WTC11 (cell line): ENCODE measurements at regions not wholly inside any gene's neighbourhood (a gene's known extent, or its start where the extent isn't known, plus 50 kb on each side); places are given as distances from the start of the nearest gene placed in this dataset.

ENCODE experiments used
- ATAC-seq: fragments of 200-7000 bp; cut with Tn5 transposase; 2 replicates; pipeline ENCODE4 v1.10.0; 2021; ENCODE audit warnings: mild to moderate bottlenecking, moderate library complexity
- CTCF ChIA-PET: fragments of 300-600 bp; sonication (Branson Sonifier 250); formaldehyde crosslinking; loops from one replicate; lab custom pipeline; 2021; ENCODE audit warnings: antibody characterized with exemption; lab: Charles Lee
- POLR2A ChIA-PET: fragments of 350-600 bp; sonication (Branson Sonifier 250); formaldehyde crosslinking; loops from one replicate; lab custom pipeline; 2021; ENCODE audit warnings: antibody characterized with exemption; lab: Charles Lee
- DNase-seq: peaks from one replicate; pipeline ENCODE4 v3.0.0; 2021; ENCODE audit warnings: low spot score
- H3K27ac Mint-ChIP-seq: 2 replicates; pipeline ENCODE4 v1.8.0; 2021; ENCODE audit warnings: mixed read lengths
- H3K27me3 Mint-ChIP-seq: 2 replicates; pipeline ENCODE4 v1.8.0; 2021; ENCODE audit warnings: low read depth, mild to moderate bottlenecking, moderate library complexity, mixed read lengths
- H3K36me3 Mint-ChIP-seq: 2 replicates; pipeline ENCODE4 v1.8.0; 2021; ENCODE audit warnings: mixed read lengths
- H3K4me1 Mint-ChIP-seq: 2 replicates; pipeline ENCODE4 v1.8.0; 2022; ENCODE audit warnings: mixed read lengths
- H3K4me3 Mint-ChIP-seq: 2 replicates; pipeline ENCODE4 v1.8.0; 2021; ENCODE audit warnings: mild to moderate bottlenecking, moderate library complexity, mixed read lengths
- H3K9me3 Mint-ChIP-seq: 2 replicates; pipeline ENCODE4 v1.8.0; 2021; ENCODE audit warnings: mixed read lengths
- CBFB ChIP-seq: sonication (generic); formaldehyde crosslinking; IDR thresholded peaks from 2 replicates; pipeline ENCODE4 v1.8.1; 2022; ENCODE audit warnings: mild to moderate bottlenecking, low read depth, missing genetic modification reagents
- CREB1 ChIP-seq: sonication (generic); formaldehyde crosslinking; IDR thresholded peaks from 2 replicates; pipeline ENCODE4 v1.8.0; 2023; ENCODE audit warnings: mild to moderate bottlenecking, missing genetic modification reagents
- FOXJ3 ChIP-seq: sonication (generic); formaldehyde crosslinking; IDR thresholded peaks from 2 replicates; pipeline ENCODE4 v1.9.0; 2021; ENCODE audit warnings: missing genetic modification reagents, mild to moderate bottlenecking, borderline replicate concordance
- FOXP1 ChIP-seq: sonication (generic); formaldehyde crosslinking; IDR thresholded peaks from 2 replicates; pipeline ENCODE4 v1.8.0; 2022; ENCODE audit warnings: missing genetic modification reagents, mild to moderate bottlenecking, moderate library complexity, borderline replicate concordance
- GTF2I ChIP-seq: fragments of 250-450 bp; sonication (Bioruptor Pico); conservative IDR thresholded peaks from 2 replicates; pipeline ENCODE4 v1.4.0; 2021; ENCODE audit warnings: mild to moderate bottlenecking
- IRF2 ChIP-seq: sonication (generic); formaldehyde crosslinking; IDR thresholded peaks from 2 replicates; pipeline ENCODE4 v1.8.0; 2022; ENCODE audit warnings: low read depth, missing genetic modification reagents, borderline replicate concordance
- KAT7 ChIP-seq: sonication (generic); formaldehyde crosslinking; IDR thresholded peaks from 2 replicates; pipeline ENCODE4 v1.8.1; 2023; ENCODE audit warnings: missing genetic modification reagents, mild to moderate bottlenecking, borderline replicate concordance
- MXD4 ChIP-seq: fragments of 250-450 bp; sonication (Bioruptor Pico); IDR thresholded peaks from 2 replicates; pipeline ENCODE4 v1.8.0; 2021; ENCODE audit warnings: mild to moderate bottlenecking, moderate library complexity, borderline replicate concordance
- NR2C2 ChIP-seq: sonication (generic); formaldehyde crosslinking; IDR thresholded peaks from 2 replicates; pipeline ENCODE4 v1.8.0; 2022; ENCODE audit warnings: mild to moderate bottlenecking, missing genetic modification reagents
- RORB ChIP-seq: fragments of 250-450 bp; sonication (Bioruptor Pico); IDR thresholded peaks from 2 replicates; pipeline ENCODE4 v1.9.0; 2021; ENCODE audit warnings: mild to moderate bottlenecking
- ZNF263 ChIP-seq: sonication (generic); formaldehyde crosslinking; IDR thresholded peaks from 2 replicates; pipeline ENCODE4 v1.8.1; 2022; ENCODE audit warnings: low read depth, mild to moderate bottlenecking, moderate library complexity, missing genetic modification reagents
- ZNF671 ChIP-seq: fragments of 250-450 bp; sonication (Bioruptor Pico); IDR thresholded peaks from 2 replicates; pipeline ENCODE4 v1.8.0; 2021; ENCODE audit warnings: mild to moderate bottlenecking
- TF ChIP-seq, protein P1 (sequence below): sonication (generic); formaldehyde crosslinking; IDR thresholded peaks from 2 replicates; pipeline ENCODE4 v1.8.0; 2022; ENCODE audit warnings: mild to moderate bottlenecking, missing genetic modification reagents
- TF ChIP-seq, protein P2 (sequence below): fragments of 250-450 bp; sonication (Bioruptor Pico); IDR thresholded peaks from 2 replicates; pipeline ENCODE4 v1.8.0; 2021; ENCODE audit warnings: mild to moderate bottlenecking
- TF ChIP-seq, protein P3 (sequence below): sonication (generic); formaldehyde crosslinking; IDR thresholded peaks from 2 replicates; pipeline ENCODE4 v1.8.1; 2022; ENCODE audit warnings: mild to moderate bottlenecking, moderate library complexity, missing genetic modification reagents
- TF ChIP-seq, protein P4 (sequence below): sonication (generic); formaldehyde crosslinking; IDR thresholded peaks from 2 replicates; pipeline ENCODE4 v1.8.0; 2022; ENCODE audit warnings: mild to moderate bottlenecking, missing genetic modification reagents
- TF ChIP-seq, protein P5 (sequence below): sonication (generic); formaldehyde crosslinking; IDR thresholded peaks from 2 replicates; pipeline ENCODE4 v1.8.0; 2023; ENCODE audit warnings: missing genetic modification reagents, mild to moderate bottlenecking, borderline replicate concordance
- TF ChIP-seq, protein P6 (sequence below): sonication (generic); formaldehyde crosslinking; IDR thresholded peaks from 2 replicates; pipeline ENCODE4 v1.8.0; 2023; ENCODE audit warnings: mild to moderate bottlenecking, missing genetic modification reagents

DNA sequence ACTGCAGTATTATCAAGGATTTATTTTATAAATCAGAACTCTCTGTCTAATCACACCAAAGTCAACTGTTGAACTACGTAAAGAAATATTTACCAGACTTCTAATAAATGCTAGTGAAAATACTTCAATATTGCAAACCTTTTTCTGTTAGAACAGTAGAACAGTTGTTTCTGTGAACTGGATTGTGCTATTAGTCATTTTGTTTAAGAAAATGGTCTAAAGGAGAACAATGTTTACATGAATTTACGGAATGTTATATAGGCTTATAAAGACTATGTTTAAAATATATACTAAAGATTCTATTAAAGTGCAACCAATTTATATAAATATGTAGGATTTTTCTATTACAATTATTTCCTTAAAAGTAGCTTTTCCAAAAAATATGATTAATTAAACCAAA is 471.4 kb downstream of the FSCB start:
- H3K27ac Mint-ChIP-seq = no peak overlapping the region
- peaks cover 8% of the 10 kb centered on the region for H3K4me1 Mint-ChIP-seq
- H3K9me3 Mint-ChIP-seq = peaks cover 35% of the 10 kb centered on the region
- peaks cover 27% of the 10 kb centered on the region for H3K36me3 Mint-ChIP-seq
- CTCF ChIA-PET = no interaction called here
- no peaks in the 10 kb centered on the region for H3K27me3 Mint-ChIP-seq
- ATAC-seq (no peak), DNase-seq (no peak)
- POLR2A ChIA-PET = no interaction called here
- H3K4me3 Mint-ChIP-seq = no peak overlapping the region
- TF ChIP-seq, protein P1, sequence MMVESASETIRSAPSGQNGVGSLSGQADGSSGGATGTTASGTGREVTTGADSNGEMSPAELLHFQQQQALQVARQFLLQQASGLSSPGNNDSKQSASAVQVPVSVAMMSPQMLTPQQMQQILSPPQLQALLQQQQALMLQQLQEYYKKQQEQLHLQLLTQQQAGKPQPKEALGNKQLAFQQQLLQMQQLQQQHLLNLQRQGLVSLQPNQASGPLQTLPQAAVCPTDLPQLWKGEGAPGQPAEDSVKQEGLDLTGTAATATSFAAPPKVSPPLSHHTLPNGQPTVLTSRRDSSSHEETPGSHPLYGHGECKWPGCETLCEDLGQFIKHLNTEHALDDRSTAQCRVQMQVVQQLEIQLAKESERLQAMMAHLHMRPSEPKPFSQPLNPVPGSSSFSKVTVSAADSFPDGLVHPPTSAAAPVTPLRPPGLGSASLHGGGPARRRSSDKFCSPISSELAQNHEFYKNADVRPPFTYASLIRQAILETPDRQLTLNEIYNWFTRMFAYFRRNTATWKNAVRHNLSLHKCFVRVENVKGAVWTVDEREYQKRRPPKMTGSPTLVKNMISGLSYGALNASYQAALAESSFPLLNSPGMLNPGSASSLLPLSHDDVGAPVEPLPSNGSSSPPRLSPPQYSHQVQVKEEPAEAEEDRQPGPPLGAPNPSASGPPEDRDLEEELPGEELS (CRISPR knock-in tag) = no peak
- TF ChIP-seq, protein P2, sequence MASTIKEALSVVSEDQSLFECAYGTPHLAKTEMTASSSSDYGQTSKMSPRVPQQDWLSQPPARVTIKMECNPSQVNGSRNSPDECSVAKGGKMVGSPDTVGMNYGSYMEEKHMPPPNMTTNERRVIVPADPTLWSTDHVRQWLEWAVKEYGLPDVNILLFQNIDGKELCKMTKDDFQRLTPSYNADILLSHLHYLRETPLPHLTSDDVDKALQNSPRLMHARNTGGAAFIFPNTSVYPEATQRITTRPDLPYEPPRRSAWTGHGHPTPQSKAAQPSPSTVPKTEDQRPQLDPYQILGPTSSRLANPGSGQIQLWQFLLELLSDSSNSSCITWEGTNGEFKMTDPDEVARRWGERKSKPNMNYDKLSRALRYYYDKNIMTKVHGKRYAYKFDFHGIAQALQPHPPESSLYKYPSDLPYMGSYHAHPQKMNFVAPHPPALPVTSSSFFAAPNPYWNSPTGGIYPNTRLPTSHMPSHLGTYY (CRISPR knock-in tag) = no peak
- TF ChIP-seq, protein P3, sequence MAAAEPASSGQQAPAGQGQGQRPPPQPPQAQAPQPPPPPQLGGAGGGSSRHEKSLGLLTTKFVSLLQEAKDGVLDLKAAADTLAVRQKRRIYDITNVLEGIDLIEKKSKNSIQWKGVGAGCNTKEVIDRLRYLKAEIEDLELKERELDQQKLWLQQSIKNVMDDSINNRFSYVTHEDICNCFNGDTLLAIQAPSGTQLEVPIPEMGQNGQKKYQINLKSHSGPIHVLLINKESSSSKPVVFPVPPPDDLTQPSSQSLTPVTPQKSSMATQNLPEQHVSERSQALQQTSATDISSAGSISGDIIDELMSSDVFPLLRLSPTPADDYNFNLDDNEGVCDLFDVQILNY (CRISPR knock-in tag) = no peak
- TF ChIP-seq ZNF263 (CRISPR knock-in tag) (no peak), CREB1 (CRISPR knock-in tag) (no peak), FOXP1 (CRISPR knock-in tag) (no peak), IRF2 (CRISPR knock-in tag) (no peak), ZNF671 (no peak), KAT7 (no peak), FOXJ3 (CRISPR knock-in tag) (no peak), MXD4 (no peak), RORB (CRISPR knock-in tag) (no peak), GTF2I (no peak), CBFB (CRISPR knock-in tag) (no peak), NR2C2 (CRISPR knock-in tag) (no peak)
- TF ChIP-seq, protein P4, sequence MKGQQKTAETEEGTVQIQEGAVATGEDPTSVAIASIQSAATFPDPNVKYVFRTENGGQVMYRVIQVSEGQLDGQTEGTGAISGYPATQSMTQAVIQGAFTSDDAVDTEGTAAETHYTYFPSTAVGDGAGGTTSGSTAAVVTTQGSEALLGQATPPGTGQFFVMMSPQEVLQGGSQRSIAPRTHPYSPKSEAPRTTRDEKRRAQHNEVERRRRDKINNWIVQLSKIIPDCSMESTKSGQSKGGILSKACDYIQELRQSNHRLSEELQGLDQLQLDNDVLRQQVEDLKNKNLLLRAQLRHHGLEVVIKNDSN (CRISPR knock-in tag) = no peak
- TF ChIP-seq, protein P5, sequence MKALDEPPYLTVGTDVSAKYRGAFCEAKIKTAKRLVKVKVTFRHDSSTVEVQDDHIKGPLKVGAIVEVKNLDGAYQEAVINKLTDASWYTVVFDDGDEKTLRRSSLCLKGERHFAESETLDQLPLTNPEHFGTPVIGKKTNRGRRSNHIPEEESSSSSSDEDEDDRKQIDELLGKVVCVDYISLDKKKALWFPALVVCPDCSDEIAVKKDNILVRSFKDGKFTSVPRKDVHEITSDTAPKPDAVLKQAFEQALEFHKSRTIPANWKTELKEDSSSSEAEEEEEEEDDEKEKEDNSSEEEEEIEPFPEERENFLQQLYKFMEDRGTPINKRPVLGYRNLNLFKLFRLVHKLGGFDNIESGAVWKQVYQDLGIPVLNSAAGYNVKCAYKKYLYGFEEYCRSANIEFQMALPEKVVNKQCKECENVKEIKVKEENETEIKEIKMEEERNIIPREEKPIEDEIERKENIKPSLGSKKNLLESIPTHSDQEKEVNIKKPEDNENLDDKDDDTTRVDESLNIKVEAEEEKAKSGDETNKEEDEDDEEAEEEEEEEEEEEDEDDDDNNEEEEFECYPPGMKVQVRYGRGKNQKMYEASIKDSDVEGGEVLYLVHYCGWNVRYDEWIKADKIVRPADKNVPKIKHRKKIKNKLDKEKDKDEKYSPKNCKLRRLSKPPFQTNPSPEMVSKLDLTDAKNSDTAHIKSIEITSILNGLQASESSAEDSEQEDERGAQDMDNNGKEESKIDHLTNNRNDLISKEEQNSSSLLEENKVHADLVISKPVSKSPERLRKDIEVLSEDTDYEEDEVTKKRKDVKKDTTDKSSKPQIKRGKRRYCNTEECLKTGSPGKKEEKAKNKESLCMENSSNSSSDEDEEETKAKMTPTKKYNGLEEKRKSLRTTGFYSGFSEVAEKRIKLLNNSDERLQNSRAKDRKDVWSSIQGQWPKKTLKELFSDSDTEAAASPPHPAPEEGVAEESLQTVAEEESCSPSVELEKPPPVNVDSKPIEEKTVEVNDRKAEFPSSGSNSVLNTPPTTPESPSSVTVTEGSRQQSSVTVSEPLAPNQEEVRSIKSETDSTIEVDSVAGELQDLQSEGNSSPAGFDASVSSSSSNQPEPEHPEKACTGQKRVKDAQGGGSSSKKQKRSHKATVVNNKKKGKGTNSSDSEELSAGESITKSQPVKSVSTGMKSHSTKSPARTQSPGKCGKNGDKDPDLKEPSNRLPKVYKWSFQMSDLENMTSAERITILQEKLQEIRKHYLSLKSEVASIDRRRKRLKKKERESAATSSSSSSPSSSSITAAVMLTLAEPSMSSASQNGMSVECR = no peak
- TF ChIP-seq, protein P6, sequence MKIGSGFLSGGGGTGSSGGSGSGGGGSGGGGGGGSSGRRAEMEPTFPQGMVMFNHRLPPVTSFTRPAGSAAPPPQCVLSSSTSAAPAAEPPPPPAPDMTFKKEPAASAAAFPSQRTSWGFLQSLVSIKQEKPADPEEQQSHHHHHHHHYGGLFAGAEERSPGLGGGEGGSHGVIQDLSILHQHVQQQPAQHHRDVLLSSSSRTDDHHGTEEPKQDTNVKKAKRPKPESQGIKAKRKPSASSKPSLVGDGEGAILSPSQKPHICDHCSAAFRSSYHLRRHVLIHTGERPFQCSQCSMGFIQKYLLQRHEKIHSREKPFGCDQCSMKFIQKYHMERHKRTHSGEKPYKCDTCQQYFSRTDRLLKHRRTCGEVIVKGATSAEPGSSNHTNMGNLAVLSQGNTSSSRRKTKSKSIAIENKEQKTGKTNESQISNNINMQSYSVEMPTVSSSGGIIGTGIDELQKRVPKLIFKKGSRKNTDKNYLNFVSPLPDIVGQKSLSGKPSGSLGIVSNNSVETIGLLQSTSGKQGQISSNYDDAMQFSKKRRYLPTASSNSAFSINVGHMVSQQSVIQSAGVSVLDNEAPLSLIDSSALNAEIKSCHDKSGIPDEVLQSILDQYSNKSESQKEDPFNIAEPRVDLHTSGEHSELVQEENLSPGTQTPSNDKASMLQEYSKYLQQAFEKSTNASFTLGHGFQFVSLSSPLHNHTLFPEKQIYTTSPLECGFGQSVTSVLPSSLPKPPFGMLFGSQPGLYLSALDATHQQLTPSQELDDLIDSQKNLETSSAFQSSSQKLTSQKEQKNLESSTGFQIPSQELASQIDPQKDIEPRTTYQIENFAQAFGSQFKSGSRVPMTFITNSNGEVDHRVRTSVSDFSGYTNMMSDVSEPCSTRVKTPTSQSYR (CRISPR knock-in tag) = no peak
